HG02973 (cell line): ENCODE measurements at regions not wholly inside any gene's neighbourhood (a gene's known extent, or its start where the extent isn't known, plus 50 kb on each side); places are given as distances from the start of the nearest gene placed in this dataset.

Source experiments
- ATAC-seq: cut with Tn5 transposase; IDR thresholded peaks from one replicate; pipeline ENCODE4 v1.9.1; 2021; ENCODE audit warnings: moderate library complexity; ENCODE audit not compliant: unreplicated experiment

DNA sequence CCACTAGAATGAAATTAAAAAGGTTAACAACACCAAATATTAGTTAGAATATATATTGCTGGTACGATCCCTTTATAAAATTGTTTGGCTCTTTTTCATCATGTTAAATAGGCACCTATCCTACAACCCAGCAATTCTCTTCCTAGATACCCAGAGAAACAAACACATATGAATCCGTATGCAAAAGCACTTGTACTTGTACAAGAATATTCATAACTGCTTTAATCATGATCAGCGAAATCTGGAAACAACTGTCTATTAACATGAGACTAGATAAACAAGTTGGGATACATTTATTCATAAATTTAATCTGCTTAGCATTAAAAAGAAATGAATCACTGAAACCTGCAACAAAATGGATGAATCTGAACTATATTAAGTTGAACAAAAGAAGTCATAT lies 113.7 kb upstream of the MAP1B start:
- no peak for ATAC-seq

DNA sequence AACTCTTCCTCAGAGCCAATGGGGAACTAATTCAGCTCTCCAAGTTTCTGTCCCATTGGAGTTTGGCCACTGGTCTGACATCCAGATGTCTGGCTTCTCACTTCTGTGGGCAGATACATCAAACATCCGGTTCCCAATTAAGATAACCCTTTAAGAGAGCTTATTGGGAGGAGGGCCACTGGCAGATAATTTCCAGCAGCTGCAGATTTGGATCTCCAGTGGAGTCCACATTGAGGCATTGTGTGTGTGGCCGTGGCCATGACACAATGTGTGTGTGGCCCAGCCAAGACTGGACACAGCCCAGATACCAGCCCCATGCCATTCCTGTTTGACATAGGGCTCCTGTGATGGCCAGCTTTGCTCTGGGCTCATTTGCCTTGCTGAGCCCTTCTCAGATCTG lies 110.5 kb upstream of the MAP1B start:
- ATAC-seq, result no peak

GRCh38 chr5:71998746-71999145 lies 108.5 kb upstream of the MAP1B start:
- no peak for ATAC-seq

- no peak for ATAC-seq
Observed at GRCh38 chr5:72000707-72001106, 106.6 kb upstream of the MAP1B start.

DNA sequence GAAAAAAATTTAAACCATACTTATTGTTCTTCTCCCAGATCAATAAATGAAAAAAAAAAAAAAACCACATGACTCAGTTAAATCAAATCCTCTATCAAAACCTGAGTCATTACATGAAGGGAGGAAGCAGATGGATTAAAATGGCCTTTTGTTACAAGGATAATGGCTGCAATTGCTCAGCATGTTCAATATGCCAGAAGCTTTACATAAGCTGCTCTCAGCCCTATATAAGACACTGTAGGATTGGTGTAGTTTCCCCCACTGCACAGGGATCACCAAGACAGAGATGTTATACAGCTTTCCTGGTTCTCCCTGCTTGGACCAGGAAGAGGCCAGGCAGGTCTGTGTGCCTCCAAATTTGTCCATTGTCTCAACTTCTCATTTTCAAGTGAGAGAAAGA lies 101.6 kb upstream of the MAP1B start:
- ATAC-seq, result no peak

DNA sequence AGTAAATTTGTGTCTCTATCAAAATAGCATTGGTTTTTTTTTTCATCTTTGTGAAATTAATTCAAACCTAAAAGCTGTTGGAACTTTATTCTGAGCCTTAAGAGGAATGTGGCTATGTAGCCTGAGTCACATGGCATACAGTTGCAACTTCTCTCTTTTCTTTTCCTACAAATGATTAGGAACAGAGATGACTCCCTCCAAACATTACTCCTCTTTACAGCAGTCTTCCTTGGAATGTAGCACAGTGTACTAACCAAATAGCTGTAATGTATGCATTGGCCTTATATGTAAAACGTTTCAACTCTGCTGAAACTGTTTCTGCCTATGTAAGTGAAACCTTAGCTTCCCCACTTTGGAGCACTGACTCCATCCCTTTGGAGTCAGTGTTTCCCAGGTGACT lies 100.9 kb upstream of the MAP1B start:
- ATAC-seq, result no peak

- no peak for ATAC-seq
Observed at GRCh38 chr5:72007336-72008111, 99.8 kb upstream of the MAP1B start.

DNA sequence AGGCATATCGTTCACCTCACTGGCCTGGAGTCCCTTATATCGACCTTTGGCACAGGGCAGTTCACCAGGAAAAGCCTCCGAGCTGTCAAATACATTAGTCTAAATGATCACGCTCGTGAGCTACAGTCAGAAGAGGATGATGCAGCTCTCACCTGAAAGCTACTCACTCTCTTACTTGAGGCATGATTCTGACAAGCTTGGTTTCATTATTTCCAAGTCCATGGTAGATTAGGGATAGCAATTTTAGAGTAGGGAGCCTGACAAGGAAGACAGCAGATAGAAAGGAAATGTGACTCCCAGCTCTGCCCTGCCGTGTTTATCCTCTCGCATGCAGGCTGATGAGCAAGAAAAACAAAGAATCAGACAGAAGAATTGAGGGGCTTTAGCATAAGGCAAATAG lies 98.0 kb upstream of the MAP1B start:
- no peak for ATAC-seq

- no peak for ATAC-seq
Observed at GRCh38 chr5:72010430-72010829, 96.8 kb upstream of the MAP1B start.

GRCh38 chr5:72012906-72013305 lies 94.4 kb upstream of the MAP1B start:
- no peak for ATAC-seq

- ATAC-seq, result no peak
Observed at GRCh38 chr5:72013766-72014624, 93.3 kb upstream of the MAP1B start.

- no peak for ATAC-seq
Observed at GRCh38 chr5:72015103-72015548, 92.1 kb upstream of the MAP1B start.

- ATAC-seq, result no peak
Observed at GRCh38 chr5:72018143-72018803, 89.0 kb upstream of the MAP1B start.

- ATAC-seq, result no peak
Observed at GRCh38 chr5:72020161-72020983, 86.9 kb upstream of the MAP1B start.

DNA sequence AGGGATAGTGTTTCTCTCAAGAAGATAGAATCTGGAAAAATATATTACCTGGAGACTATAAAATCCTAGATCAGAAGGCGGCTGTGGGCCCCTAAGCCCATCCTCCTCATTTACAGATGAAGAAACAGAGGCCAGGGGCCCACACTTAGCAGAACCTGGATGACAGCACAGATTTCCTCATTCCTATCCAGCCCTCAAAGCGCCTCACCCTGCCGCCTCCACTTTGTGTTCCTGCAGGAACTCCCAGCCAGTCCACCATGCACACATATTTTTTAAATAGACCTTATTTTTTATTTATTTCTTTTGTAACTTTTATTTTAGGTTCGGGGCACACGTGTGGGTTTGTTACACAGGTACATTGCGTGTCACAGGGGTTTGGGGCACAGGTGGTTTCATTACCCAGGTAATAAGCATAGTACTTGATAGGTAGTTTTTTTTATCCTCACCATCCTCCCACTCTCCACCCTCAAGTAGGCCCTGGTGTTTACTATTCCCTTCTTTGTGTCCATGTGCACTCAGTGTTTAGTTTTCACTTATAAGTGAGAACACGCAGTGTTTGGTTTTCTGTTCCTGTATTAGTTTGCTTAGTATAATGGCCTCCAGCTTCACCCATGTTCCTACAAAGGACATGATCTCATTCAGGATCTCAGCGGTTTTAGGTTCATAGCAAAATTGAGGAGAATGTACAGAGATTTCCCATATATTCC lies 85.5 kb upstream of the MAP1B start:
- no peak for ATAC-seq

DNA sequence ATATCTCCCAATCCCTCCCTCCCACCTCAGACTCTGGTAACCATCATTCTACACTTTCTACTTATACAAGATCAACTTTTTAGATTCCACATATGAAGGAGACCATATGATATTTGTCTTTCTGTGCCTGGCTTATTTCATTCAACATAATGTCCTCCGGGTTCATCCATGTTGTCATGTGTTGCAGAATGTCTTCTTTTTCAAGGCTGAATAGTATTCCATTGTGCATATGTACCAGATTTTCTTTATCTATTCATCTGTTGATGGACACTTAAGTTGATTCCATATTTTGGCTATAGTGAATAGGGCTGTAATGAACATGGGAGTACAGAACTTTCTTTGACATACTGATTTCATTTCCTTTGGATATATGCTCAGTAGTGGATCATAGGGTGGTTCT lies 78.9 kb upstream of the MAP1B start:
- ATAC-seq, result no peak

DNA sequence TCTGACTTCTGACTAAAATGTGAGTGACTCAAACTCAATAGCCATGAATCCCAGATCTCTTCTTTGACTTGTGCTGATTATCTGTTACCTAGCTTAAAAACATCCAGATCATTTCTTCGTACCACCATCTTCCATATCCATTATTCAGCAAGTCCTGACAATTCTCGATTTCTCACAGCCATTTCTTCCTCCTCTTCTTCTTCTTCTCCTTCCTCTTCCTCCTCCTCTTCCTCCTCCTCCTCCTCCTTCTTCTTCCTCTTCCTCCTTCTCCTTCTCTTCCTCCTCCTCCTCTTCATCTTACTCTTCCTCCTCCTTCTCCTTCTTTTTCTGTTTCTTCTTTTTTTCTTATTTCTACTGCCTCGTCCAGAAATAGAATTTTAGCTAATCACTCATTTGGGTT lies 77.0 kb upstream of the MAP1B start:
- ATAC-seq, result no peak

DNA sequence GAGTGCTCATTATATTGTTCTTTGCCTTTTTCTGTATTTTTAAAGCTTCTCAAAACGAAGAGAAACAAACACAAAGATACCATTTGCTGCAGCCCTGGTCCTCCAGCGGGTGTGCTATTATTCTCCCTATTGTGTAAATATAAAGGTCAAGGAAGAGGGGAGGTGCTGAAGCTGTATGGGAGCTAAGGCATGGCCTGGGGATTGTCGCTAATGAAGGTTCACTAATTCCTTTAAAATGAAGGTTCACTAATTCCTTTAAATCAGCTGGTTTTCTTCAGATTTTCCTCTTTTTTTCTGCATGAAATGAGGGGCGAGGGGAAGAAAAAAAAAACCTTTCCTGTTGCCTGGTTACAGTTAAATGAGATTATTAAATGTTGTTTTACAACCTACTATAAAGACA lies 74.5 kb upstream of the MAP1B start:
- ATAC-seq, result no peak

- ATAC-seq, result no peak
Observed at GRCh38 chr5:72034770-72035169, 72.5 kb upstream of the MAP1B start.

DNA sequence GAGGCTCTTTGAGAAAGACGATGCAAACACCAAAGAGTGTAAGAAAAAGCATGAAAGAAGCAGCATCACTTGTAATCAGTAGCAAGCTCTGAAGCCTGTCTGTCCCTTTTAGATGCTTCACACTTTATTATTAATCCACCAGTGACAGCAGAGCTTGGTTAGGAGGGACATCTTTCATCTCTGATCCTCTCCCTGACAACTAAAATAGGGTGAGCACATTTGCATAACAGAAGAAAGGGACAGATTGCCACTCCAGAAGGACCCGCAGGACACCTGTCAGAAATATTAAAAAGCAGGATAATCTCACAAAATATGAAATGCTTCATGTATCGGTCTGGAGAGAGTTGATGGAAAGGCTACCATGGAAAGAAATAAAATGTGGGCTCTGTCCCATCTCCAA lies 71.4 kb upstream of the MAP1B start:
- no peak for ATAC-seq
